ENCODE measurements at regions not wholly inside any gene's neighbourhood (a gene's known extent, or its start where the extent isn't known, plus 50 kb on each side); places are given as distances from the start of the nearest gene placed in this dataset.

GRCh38 chr13:50726164-50726563 is 117.3 kb downstream of the DLEU7 start:
- H3K9me3 ChIP-seq, result no peaks in the 10 kb centered on the region
- DNase-seq, result no peak
- WGBS, 3 donors, result 79 to 87% (median 81%) methylated on average over 4 of the region's 4 CpGs
- no peaks in the 10 kb centered on the region for H3K36me3 ChIP-seq
- intact Hi-C loops (cut with DNase I), result no loop called here
- H3K27me3 ChIP-seq, result no peaks in the 10 kb centered on the region
- TF ChIP-seq CTCF (IDR thresholded peaks at IDR 0.05) (no peak), EP300 (IDR thresholded peaks at IDR 0.05) (no peak), POLR2A (IDR thresholded peaks at IDR 0.05) (no peak)
- H3K4me3 ChIP-seq, result no peak overlapping the region
- H3K27ac ChIP-seq, result no peak overlapping the region
- no peaks in the 10 kb centered on the region for H3K4me1 ChIP-seq (ENCODE audit: insufficient read depth)

- H3K9me3 ChIP-seq, result no peaks in the 10 kb centered on the region
- no peak overlapping the region for H3K27ac ChIP-seq
- no peaks in the 10 kb centered on the region for H3K4me1 ChIP-seq (ENCODE audit: insufficient read depth)
- no peaks in the 10 kb centered on the region for H3K27me3 ChIP-seq
- TF ChIP-seq CTCF (IDR thresholded peaks at IDR 0.05) (no peak), EP300 (IDR thresholded peaks at IDR 0.05) (no peak), POLR2A (IDR thresholded peaks at IDR 0.05) (no peak)
- H3K36me3 ChIP-seq, result no peaks in the 10 kb centered on the region
- DNase-seq, result no peak
- intact Hi-C loops (cut with DNase I), result no loop called here
- H3K4me3 ChIP-seq, result no peak overlapping the region
These were observed 114.3 kb downstream of the DLEU7 start for GRCh38 chr13:50729177-50729576.

- DNase-seq, result no peak
- no peaks in the 10 kb centered on the region for H3K4me1 ChIP-seq (ENCODE audit: insufficient read depth)
- no peaks in the 10 kb centered on the region for H3K27me3 ChIP-seq
- H3K9me3 ChIP-seq, result no peaks in the 10 kb centered on the region
- TF ChIP-seq EP300 (IDR thresholded peaks at IDR 0.05) (no peak), CTCF (IDR thresholded peaks at IDR 0.05) (no peak), POLR2A (IDR thresholded peaks at IDR 0.05) (no peak)
- no peak overlapping the region for H3K4me3 ChIP-seq
- intact Hi-C loops (cut with DNase I), result no loop called here
- H3K36me3 ChIP-seq, result no peaks in the 10 kb centered on the region
- 88 to 93% (median 89%) methylated on average over 4 of the region's 4 CpGs for WGBS, 3 donors
- no peak overlapping the region for H3K27ac ChIP-seq
These were observed 112.8 kb downstream of the DLEU7 start for GRCh38 chr13:50730496-50731351.

- DNase-seq, result no peak
- Histone ChIP-seq H3K27ac (no peak overlapping the region), H3K4me3 (no peak overlapping the region), H3K9me3 (no peaks in the 10 kb centered on the region), H3K36me3 (no peaks in the 10 kb centered on the region), H3K4me1 (ENCODE audit: insufficient read depth) (no peaks in the 10 kb centered on the region), H3K27me3 (no peaks in the 10 kb centered on the region)
- intact Hi-C loops (cut with DNase I), result no loop called here
- no peak for TF ChIP-seq EP300 (IDR thresholded peaks at IDR 0.05)
- no peak for TF ChIP-seq CTCF (IDR thresholded peaks at IDR 0.05)
- TF ChIP-seq POLR2A (IDR thresholded peaks at IDR 0.05), result no peak
These were observed 112.1 kb downstream of the DLEU7 start for GRCh38 chr13:50731400-50731799.

Measured in ovary (tissue), 7 donors.